Activated effector memory CD4-positive, alpha-beta T cell treated with anti-CD3 and anti-CD28 coated beads, Interleukin-2, amount 50 U/mL, for 16 hours (primary cell): ENCODE measurements at regions not wholly inside any gene's neighbourhood (a gene's known extent, or its start where the extent isn't known, plus 50 kb on each side); places are given as distances from the start of the nearest gene placed in this dataset.

Experiments
- DNase-seq: peaks from one replicate; pipeline ENCODE4 v3.0.0-alpha.2; 2020

DNA sequence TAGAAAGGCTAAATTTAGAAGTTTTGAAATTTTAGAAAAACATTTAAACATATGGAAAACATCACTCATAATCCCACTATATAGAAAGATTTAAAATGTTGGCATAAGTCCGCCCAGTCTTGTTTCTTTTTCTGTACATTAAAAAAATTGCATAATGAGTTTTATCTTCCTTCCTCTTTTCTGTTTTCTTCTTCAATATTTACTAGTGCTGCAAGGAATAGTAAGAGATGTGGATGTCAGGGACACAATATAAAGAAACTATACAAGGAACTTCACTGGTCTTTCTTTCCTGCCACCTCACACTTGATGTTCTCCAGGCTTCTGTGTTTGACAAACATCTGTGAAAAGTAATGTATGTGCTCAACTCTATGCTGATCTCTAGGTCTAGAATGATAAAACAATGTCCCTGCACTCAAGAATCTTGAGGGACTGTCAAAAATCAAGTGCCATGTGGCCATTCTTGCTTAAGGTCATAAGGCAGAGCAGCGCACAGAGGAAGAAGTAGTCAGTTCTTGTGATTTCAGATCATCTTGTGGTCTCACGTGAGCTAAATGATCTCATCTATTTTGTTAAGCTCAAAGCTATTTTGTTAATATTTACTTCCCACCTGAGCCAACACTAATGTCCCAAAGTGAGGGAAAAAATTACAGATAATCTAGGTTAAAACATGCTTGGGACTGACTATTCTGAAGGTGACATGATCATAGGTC, 186.9 kb upstream of the OBI1 start:
- no peak for DNase-seq

DNA sequence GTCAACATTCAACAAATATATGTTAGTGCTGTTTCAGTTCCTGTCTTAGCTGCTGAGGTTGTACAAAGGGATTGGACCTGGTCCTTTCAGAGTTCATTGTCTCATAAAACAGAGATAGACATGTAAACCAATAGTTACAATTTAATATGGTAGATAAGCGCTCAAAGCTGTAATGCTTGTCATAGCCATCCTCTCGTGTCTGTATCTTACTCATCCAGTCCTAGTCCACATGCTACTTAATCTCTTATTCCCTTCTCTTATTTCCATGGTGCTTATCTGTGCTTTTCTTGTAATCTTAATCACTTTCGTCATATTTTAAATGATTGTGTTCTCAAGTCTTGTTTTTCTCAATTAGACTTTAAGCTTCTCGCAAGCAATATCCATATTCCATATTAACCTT, 185.2 kb upstream of the OBI1 start:
- DNase-seq = no peak

DNA sequence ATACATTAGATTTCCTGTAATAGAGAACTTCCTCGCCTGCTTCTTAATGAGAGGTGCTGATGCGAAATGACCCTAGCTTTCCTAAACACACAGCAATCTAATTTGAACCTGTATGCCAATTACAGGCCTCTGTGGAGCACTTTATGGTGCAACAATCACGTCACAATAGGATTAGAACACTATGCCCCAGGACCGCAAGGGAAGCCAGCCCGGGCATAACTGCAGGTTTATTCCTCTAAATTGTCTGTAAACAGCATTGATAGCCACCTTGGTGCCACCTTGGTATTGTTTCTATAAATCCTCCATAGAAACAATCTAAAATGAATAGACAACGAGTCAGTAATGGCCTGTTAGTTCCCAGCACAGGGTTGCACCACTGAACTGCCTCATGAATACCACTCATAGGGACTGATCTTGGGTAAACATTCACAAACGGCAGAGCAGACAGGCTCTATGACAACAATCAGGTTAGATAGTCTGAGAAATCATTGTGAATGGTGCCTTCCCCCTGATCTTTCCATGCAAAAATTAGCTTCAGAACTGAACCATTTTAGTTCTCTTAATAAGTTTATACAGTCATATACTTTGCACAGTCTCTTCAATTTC, 182.5 kb upstream of the OBI1 start:
- no peak for DNase-seq

DNA sequence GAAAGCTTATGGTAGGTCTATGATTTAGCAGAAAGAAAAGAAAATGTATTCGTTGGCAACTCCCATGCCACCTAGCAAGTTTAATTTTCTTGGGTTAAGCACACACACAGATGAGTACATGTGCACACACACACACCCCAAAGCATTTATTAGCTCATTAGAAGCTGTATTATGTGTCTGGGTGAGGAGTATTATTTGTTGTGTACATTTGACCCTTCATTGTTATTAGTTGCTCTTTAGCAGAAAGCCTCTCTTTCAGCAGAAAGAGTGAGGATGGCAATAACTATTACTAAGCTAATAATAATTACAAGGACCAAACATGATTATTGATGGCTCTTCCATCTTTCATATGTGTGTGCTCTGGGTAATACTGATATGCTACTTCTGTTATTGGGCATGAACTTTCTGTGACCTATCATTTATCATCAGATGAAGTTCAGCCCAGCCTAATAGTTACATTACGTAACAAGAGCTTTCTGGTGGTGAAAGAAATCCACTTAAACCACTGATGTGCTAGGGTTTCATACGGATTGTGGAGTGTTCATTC, 177.4 kb upstream of the OBI1 start:
- no peak for DNase-seq

DNA sequence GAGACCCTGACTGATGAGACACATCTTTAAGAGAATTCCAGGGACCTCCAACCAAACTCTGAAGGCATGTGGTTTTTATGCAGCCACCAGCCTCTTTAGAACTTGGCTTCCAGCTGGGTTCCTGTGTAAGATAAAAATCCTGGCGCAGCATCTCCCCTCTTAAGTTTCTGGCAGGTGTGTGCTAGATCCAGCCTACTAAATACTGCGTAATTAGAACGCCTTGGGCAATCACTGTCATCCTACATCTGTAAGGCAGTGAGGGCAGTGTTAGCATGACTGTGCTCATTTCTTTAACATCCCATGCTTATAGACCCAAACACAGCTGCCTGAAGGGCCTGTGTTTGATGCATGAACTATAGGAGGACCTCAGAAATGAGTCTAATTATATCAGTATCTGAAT, 173.5 kb upstream of the OBI1 start:
- DNase-seq = no peak

DNA sequence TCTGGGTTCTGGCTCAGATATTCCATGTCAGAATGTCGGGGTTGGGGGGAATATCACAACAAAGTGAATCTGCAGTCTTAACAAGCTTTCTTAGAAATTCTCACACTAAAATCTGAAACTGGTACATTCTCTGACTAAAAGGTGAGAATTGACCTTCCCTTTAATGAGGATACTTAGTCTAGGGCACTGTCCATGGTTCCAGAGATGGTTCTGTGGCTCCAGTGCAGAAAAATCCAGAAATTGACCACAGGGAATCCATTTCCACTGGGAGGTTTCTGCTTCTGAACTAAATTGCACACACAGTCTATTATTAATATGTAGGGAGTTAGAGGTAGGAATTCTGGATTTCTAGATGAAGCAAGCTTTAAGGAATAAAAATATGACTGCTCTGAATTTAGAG, 171.6 kb upstream of the OBI1 start:
- DNase-seq = no peak

DNA sequence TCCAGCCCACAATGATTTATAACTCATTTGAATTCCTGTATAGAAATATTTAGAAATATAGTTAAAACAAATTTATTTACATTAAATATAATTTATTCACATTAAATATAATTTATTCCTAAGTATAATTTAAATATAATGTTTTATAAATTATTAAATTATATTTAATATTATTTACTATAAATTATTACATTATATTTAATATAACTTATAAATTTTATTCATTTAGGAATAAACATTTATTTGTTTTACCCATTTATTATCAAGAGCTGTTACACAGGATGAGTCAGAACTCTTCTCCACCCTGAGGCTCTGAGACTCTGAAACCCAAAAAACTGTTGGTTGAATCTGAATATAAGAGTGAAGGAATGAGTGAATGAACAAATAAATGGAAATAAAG, 170.9 kb upstream of the OBI1 start:
- no peak for DNase-seq

DNA sequence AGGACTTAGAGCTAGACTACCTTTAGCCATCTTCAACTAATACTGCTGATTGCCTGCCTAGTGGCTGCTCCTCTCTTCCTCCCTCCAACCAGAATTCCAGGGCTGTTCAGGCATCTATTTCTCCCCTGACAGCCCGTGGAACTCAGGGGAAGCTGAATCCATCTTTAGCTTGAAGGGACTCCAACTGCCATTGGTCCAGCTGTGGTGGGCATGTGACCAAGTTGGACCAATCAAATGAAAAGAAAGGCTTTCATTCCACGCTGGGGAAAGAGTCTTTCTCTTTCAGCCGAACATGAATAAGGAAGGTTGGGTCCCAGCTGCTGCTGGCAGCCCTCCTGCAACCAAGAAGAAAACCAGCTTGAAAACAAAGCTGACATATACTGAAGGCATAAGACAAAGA, 168.5 kb upstream of the OBI1 start:
- DNase-seq = no peak

DNA sequence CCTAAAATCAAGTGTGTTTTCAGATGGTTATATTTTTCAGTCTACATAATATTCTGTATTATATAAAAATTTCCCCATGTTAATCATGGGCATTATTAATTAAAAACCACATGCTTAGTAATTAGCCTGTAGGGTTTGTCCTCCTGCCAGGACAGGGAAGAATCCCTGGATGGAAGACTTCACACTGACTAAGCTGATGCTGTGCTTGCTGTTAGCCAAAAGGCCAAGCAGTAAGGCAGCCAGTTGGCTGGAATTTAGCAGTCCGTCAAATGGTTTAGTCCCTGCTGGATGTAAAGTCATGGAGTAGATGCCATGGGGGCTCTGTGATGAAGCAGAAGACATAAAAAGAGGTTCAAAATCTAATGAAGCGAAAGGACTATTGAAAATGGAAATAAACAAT, 168.0 kb upstream of the OBI1 start:
- DNase-seq = no peak

DNA sequence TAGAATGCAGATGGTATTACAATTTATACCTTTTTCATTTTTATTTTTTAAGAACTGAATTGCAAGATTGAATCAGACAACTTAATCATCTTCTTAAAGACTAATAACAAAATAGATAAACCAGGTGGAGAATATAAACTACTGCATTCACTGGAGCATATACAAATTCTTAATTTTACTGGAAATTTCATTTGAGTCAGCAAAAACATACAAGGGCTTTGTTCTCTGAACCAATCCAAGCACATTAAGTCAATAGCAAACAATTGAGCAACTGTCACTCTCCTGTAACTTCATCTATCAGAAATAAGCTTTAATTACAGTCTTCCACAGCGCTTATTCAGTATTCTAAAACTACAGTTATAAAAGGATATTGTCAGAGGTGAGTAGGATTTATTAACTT, 167.4 kb upstream of the OBI1 start:
- no peak for DNase-seq

DNA sequence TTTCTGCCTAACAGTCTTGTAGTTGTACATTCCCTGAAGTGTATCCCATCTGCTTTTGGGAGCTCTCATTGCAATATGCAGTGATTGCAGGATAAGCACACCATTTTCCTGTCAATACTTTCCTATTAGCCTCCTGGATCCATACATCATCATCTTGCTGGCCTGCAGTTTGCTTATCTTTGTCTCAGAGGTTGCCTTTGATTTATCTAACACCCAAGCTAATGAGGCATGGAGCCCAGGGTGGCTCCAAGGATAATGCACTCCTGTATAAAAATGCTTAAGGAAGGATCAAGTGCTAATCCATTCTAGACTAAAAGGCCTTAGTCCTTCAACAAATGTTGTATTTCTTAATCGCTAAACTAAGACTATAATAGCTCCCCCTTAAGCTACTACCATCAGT, 161.6 kb upstream of the OBI1 start:
- no peak for DNase-seq

DNA sequence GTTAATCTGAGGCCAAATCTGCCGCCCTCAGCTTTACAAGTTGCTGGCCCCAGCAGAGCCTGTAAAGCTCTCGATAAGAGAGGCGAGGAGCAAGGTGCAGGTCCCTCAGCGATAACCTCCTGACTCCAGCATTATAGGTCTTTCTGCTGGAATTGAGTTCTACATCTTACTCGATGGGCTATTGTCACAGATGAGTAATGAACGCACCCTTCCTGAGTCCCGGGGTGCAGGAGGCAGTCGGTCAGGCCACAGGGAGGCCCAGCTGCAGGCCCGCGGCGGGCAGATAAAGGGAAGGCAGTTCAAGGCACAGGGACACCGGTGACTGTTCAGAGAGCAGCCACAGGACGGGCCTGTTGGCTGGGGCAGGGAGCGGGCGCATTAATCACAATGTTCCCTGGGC, 157.6 kb upstream of the OBI1 start:
- no peak for DNase-seq

DNA sequence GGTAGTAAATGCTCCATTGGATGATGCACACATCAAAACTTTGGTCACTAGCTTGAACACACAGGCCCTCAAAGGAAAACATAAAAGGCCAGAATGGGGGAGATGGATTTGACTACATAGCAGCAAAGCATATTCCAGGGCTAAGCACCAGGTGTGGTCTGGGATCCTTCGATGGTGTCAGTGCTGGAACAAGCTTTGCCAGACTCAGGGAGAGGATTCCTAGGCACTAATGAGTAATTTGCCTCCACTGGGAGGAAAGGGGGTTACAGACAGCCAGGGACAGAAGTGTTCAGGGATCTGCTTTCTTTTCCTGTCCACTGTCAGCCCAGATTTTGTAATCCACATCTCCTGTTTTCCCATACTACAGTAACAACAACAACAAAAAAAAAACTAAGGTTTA, 157.2 kb upstream of the OBI1 start:
- DNase-seq = no peak

DNA sequence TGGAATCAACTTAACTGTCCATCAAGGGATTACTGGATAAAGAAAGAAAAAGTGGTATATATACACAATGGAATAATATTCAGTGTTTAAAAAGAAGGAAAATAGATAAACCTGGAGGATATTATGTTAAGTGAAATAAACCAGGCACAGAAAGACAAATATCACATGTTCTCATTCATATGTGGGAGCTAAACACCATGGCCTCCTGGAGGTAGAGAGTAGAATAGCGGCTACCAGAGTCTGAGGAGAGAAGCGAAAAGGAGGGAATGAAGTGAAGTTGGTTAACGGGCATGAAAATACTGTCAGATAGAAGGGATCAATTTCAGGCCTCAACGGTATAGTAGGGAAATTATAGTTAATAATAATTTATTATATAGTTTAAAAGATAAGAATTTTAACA, 147.5 kb upstream of the OBI1 start:
- no peak for DNase-seq

DNA sequence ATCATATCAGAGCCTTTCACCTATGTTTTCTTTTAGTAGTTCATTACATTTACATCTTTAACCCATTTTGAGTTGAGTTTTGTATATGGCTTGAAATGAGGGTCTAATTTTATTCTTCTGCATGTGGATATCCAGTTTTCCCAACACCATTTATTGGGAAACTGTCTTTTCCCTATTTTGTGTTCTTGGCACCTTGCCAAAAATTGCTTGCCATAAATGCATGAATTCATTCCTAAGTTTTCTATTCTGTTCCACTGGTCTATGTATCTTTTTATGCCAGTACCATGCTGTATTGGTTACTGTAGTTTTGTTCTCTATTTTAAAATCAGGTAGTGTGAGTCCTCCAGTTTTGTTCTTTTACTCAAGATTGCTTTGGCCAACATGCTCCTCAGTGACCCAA, 144.0 kb upstream of the OBI1 start:
- no peak for DNase-seq

DNA sequence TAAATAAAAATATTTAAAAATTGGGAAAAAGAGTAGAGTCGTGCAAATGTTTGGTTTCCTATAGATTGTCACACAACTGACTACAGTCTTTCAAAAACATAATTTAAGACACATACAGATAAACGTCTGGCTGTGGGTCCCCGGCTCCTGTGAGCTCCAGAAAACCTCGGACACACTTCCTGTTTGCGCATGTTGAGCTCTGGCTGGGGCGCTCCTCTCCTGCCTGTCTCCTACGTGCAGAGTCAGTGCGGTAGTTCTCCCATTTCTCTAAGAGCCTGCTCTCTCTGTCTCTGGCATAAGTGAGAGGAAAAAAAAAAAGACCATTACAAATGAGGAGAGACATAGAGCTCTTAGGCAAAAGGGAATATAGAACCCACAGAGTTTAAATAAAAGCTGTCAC, 128.2 kb upstream of the OBI1 start:
- DNase-seq = no peak

DNA sequence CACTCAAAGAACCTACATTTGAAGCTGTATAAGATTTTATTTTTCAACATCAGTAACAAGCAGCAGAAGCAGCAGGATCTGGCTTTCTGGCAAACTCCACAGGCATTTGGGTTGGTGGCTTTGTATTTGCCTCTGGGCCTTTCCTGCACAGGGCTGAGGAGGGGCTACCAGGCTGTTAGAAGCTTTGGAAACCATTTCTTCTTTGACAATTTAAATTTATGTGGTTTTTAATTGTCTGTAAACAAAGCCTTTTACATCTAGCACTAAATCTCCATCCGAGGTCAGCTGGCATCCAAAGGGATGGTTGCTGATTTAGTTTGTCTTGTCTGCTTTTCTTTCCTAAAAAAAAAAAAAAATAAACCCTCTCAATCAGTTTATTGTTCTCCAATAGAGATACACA, 127.5 kb upstream of the OBI1 start:
- DNase-seq = no peak

DNA sequence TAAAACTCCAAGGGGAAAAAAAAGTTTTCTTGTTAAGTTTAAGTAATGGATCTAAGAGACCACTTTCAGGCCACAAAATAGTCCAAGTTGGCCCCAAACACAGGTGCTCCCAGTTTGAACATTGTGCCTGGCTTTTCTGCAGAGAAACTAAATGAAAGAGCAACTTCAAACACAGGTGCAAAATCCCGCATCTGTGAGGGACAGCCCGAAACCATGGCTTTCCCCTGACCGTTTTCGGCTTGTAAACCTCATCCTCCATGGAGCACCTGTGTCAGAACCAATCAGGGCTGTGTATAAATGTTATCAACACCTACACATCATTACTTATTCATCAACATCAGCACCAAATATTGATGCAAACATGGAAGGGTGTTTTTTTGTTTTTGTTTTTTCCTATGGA, 126.8 kb upstream of the OBI1 start:
- DNase-seq = no peak

DNA sequence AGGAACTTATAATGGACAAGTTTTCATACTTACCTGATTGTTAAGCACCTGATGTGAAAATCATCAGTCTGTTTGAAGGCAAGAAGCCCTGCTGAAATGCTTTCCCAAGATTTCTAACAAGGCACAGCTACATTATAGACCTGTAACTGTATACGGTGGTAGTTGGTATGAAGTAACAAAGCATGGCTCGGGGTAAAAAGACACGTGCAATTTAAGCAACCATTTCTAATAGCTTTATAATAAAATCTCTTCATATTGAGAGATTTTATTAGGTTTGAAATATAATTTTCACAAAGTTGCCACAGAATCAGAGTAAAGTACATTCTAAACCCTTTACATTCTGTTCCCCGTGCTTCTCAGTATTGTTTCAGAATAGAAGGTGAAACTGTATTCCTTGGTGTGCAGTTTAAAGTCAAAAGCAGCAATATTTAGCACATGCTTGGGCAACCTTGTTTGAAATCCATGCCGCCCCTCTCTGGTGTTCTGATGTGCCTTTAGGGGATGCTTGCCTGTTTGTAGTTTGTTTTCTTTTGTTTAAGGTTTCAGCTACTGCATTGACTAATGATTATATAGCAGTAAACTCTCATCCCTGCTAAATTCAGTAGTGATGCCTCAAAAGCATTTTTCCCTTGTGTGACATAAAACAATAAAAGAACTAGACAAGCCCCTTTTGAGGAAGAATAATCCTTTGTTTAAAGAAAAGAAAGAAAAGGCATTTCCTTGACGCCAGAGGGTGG, 125.2 kb upstream of the OBI1 start:
- no peak for DNase-seq

DNA sequence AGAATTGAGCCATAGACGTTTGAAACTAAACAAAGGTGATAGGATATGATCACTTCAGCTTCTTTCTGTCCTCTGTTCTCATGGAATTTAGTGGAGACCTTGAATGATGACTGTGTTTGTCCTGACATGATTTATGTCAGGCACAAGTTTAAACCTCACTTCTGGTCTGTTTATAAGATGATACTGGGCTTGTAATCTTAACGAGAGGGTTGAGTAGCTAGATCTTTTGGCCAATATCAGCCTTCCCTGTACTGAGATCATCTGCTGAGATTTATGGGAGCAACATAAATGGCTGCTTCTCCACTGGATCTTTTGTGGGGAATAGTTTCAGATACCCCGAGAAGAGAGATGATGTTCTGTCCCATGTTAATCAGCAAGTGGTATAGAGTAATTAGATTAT, 121.8 kb upstream of the OBI1 start:
- DNase-seq = no peak

DNA sequence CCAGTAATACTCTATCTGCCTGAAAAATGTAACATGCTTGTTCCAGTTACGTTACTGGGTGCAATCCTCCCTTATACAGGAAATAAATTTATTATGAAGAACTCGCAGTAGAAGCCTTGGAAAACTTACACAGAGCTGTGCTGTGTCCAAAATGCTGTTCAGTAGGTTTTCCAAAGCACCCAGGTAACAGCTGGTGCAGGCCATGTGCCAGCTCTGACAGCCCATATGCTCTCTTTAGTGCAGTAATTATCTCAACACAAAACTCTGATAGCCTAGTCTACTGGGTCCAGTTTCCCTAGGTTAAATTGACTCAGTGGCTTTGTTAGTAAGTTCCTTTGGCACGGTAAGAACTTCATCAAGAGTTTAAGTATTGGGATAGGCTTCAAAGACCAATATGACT, 120.7 kb upstream of the OBI1 start:
- DNase-seq = no peak

DNA sequence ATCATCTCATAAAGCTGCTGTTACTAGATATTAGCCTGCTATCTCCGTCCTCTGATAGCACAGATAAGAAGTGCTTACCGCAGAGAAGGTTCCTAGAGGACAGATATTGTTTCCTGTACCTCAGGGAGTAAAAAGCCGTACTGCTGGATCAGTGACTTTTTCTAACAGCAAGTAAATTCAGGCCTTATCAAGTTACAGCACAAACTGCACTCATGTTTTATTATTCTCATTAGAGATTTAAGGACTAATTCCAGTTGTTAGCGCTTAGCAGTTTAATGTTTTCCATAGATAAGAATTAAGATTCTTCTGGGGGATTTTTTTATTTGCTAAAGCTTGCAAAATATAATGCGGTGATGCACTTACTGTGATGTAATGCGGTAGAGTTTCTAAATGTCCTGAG, 119.0 kb upstream of the OBI1 start:
- DNase-seq = no peak

DNA sequence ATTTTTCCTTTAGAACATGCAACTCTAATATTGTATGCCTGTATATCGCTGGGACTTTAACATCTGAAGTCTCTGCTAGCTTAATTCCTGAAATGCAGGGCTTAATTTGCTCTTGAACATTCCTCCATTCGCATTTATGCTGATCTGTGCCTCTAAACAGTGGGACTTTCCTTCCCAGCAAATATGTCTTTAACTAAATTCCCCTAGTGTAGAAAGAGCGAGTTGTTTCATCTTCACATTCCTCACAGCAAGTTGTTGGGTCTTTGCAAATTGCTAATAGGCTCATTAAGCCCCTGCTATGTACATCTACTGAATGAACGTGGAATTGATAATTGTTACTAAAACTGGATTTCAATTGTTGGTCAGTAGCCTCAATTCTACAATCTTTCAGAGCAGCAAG, 118.4 kb upstream of the OBI1 start:
- DNase-seq = no peak

DNA sequence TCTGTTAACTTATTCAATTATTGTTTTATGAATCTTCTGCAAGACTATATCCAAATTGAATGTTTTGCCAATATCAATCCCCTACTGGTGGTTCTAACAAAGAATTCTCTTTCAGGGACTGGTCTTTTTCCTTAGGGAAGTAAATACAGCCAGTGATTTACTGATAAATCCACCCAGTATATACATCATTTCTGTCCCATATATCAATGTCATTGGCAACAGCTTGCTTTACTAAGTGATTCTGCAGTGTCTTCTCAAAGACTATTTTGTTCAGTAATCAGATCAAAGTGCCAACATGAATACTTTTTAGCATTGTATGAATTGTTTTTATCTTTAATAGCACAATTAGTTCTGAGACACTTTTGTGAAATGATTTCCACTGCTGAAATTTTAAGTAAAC, 114.0 kb upstream of the OBI1 start:
- no peak for DNase-seq
